ENCODE measurements at regions not wholly inside any gene's neighbourhood (a gene's known extent, or its start where the extent isn't known, plus 50 kb on each side); places are given as distances from the start of the nearest gene placed in this dataset.
A peak's percentile ranks its signal among the peaks of the same experiment; 100 is the strongest.
"Not testable (repeated sequence)": the region's sequence is repeated elsewhere in the genome, so short reads cannot be mapped to it uniquely, and the experiment has no call there.

- DNase-seq (ENCODE audit: low read depth in 2 of 2) = no peak
Measured at GRCh38 chr3:109803274-109803673, 465.9 kb upstream of the DPPA4 start.

GRCh38 chr3:109804697-109805096 is 467.4 kb upstream of the DPPA4 start:
- DNase-seq (ENCODE audit: low read depth in 2 of 2) = no peak

- DNase-seq (ENCODE audit: low read depth in 2 of 2) = peak; percentile 1 to 9
Measured at GRCh38 chr3:109806929-109807328, 469.6 kb upstream of the DPPA4 start.

GRCh38 chr3:109809513-109809912 is 472.2 kb upstream of the DPPA4 start:
- no peak for DNase-seq (ENCODE audit: low read depth in 2 of 2)

- no peak for DNase-seq (ENCODE audit: low read depth in 2 of 2)
Measured at GRCh38 chr3:109818081-109818480, 480.7 kb upstream of the DPPA4 start.

GRCh38 chr3:109819734-109820133 is 482.4 kb upstream of the DPPA4 start:
- no peak for DNase-seq (ENCODE audit: low read depth in 2 of 2)

- DNase-seq (ENCODE audit: low read depth in 2 of 2) = no peak
Measured at GRCh38 chr3:109825971-109826810, 488.8 kb upstream of the DPPA4 start.

- no peak for DNase-seq (ENCODE audit: low read depth in 2 of 2)
Measured at GRCh38 chr3:109831403-109831802, 494.1 kb upstream of the DPPA4 start.

- DNase-seq (ENCODE audit: low read depth in 2 of 2) = no peak
Measured at GRCh38 chr3:109835958-109836357, 498.6 kb upstream of the DPPA4 start.

- no peak for DNase-seq (ENCODE audit: low read depth in 2 of 2)
Measured at GRCh38 chr3:109851854-109852253, 514.5 kb upstream of the DPPA4 start.

- no peak for DNase-seq (ENCODE audit: low read depth in 2 of 2)
Measured at GRCh38 chr3:109852283-109852682, 514.9 kb upstream of the DPPA4 start.

GRCh38 chr3:109853077-109853731 is 515.9 kb upstream of the DPPA4 start:
- no peak for DNase-seq (ENCODE audit: low read depth in 2 of 2)

GRCh38 chr3:109863701-109864100 is 526.4 kb upstream of the DPPA4 start:
- no peak for DNase-seq (ENCODE audit: low read depth in 2 of 2)

- DNase-seq (ENCODE audit: low read depth in 2 of 2) = no peak
Measured at GRCh38 chr3:109864452-109864851, 527.1 kb upstream of the DPPA4 start.

GRCh38 chr3:109869586-109869985 is 532.2 kb upstream of the DPPA4 start:
- DNase-seq (ENCODE audit: low read depth in 2 of 2) = no peak

- no peak for DNase-seq (ENCODE audit: low read depth in 2 of 2)
Measured at GRCh38 chr3:109874896-109875708, 537.8 kb upstream of the DPPA4 start.

GRCh38 chr3:109877616-109878015 is 540.3 kb upstream of the DPPA4 start:
- not testable (repeated sequence) for DNase-seq (ENCODE audit: low read depth in 2 of 2)

- no peak for DNase-seq (ENCODE audit: low read depth in 2 of 2)
Measured at GRCh38 chr3:109882144-109882543, 544.8 kb upstream of the DPPA4 start.

GRCh38 chr3:109887293-109887692 is 549.9 kb upstream of the DPPA4 start:
- DNase-seq (ENCODE audit: low read depth in 2 of 2) = no peak

GRCh38 chr3:109888026-109888425 is 550.7 kb upstream of the DPPA4 start:
- no peak for DNase-seq (ENCODE audit: low read depth in 2 of 2)

GRCh38 chr3:109897734-109898133 is 560.4 kb upstream of the DPPA4 start:
- DNase-seq (ENCODE audit: low read depth in 2 of 2) = no peak

GRCh38 chr3:109899925-109900324 is 562.6 kb upstream of the DPPA4 start:
- no peak for DNase-seq (ENCODE audit: low read depth in 2 of 2)
